ENCODE measurements at regions not wholly inside any gene's neighbourhood (a gene's known extent, or its start where the extent isn't known, plus 50 kb on each side); places are given as distances from the start of the nearest gene placed in this dataset.

DNA sequence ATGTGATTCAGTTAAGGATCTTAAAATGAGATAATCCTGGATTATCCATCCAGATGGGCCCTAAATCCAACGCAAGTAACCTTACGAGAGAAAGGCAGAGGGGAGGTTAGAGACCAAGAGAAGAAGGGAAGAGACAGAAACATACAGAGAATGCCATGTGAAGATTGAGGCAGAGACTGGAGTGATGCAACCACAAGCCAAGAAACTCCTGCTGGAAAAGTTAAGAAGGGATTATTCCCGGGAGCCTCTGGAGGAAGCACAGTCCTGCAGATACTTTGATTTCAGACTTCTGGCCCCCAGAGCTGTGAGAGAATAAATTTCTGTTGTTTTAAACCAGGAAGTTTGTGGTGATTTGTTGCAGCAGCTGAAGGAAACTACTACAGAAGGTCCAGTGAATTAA lies 992.7 kb downstream of the BCL11A start:
- TF ChIP-seq, protein P1, sequence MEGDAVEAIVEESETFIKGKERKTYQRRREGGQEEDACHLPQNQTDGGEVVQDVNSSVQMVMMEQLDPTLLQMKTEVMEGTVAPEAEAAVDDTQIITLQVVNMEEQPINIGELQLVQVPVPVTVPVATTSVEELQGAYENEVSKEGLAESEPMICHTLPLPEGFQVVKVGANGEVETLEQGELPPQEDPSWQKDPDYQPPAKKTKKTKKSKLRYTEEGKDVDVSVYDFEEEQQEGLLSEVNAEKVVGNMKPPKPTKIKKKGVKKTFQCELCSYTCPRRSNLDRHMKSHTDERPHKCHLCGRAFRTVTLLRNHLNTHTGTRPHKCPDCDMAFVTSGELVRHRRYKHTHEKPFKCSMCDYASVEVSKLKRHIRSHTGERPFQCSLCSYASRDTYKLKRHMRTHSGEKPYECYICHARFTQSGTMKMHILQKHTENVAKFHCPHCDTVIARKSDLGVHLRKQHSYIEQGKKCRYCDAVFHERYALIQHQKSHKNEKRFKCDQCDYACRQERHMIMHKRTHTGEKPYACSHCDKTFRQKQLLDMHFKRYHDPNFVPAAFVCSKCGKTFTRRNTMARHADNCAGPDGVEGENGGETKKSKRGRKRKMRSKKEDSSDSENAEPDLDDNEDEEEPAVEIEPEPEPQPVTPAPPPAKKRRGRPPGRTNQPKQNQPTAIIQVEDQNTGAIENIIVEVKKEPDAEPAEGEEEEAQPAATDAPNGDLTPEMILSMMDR (IDR thresholded peaks at IDR 0.05; ENCODE audit: borderline replicate concordance, extremely low read depth, low read length, poor library complexity, severe bottlenecking) = no peak
- TF ChIP-seq EZH2 (IDR thresholded peaks at IDR 0.05; ENCODE audit: borderline replicate concordance, low read depth, low read length, severe bottlenecking) = no peak
